ENCODE measurements at regions not wholly inside any gene's neighbourhood (a gene's known extent, or its start where the extent isn't known, plus 50 kb on each side); places are given as distances from the start of the nearest gene placed in this dataset.

GRCh38 chrX:107348051-107348450, 101.4 kb upstream of the FRMPD3 start:
- CTCF ChIA-PET (ENCODE audit: low intra/inter-chr PET ratio) = no interaction called here
- FAIRE-seq = no peak
- POLR2A ChIA-PET = no interaction called here

GRCh38 chrX:107348990-107349389, 100.5 kb upstream of the FRMPD3 start:
- Histone ChIP-seq H3K27me3 (ENCODE audit: control insufficient read depth in 2 of 2, insufficient read depth in 2 of 2, low read length in 2 of 2) (no peaks in the 10 kb centered on the region), H3K79me2 (ENCODE audit: control insufficient read depth, insufficient read depth, low read length) (no peaks in the 10 kb centered on the region), H4K20me1 (replicated peaks; ENCODE audit: control insufficient read depth, insufficient read depth, low read length) (no peaks in the 10 kb centered on the region; the same call in 1 of the 2 replicates), H3K9me1 (ENCODE audit: control insufficient read depth, insufficient read depth, low read length) (no peaks in the 10 kb centered on the region), H3K4me1 (replicated peaks in 1 of 2; ENCODE audit: control insufficient read depth in 2 of 2, insufficient read depth in 2 of 2, low read length in 2 of 2) (no peaks in the 10 kb centered on the region), H3K4me2 (ENCODE audit: insufficient read depth, low read length) (no peak overlapping the region), H3K4me3 (no peak overlapping the region), H3K9ac (ENCODE audit: insufficient read depth in 1 of 2, low read depth in 2 of 2, low read length in 2 of 2) (no peak overlapping the region), H3K27ac (ENCODE audit: extremely low read depth, low read depth, low read length) (no peak overlapping the region), H3K9me3 (replicated peaks; ENCODE audit: control insufficient read depth, insufficient read depth, low read depth, low read length) (no peaks in the 10 kb centered on the region), H3K36me3 (ENCODE audit: control insufficient read depth, insufficient read depth, low read length) (no peaks in the 10 kb centered on the region), H2AFZ (ENCODE audit: low read depth, low read length) (no peak overlapping the region)
- ChIA-PET CTCF (ENCODE audit: low intra/inter-chr PET ratio) (no interaction called here), POLR2A (no interaction called here)
- intact Hi-C loops (cut with micrococcal nuclease) = no loop called here
- ATAC-seq (no peak), DNase-seq (ENCODE audit: extremely low read depth in 1 of 4, low spot score in 3 of 4) (no peak), FAIRE-seq (no peak)
- no TSS peak for BruUV-seq (replicated peaks)
- WGBS (ENCODE audit: insufficient coverage, low coverage, missing lambda C conversion rate) = 0% methylated on average over 1 of the region's 1 CpG
- peak; percentile 65; the same call in 1 of the 2 replicates for TF ChIP-seq ESRRA (IDR thresholded peaks at IDR 0.05; ENCODE audit: borderline replicate concordance, low read depth)
- peak; percentile 61 for TF ChIP-seq RBM25 (IDR thresholded peaks at IDR 0.05; ENCODE audit: low read depth, low read length, severe bottlenecking)
- TF ChIP-seq MXI1 (IDR thresholded peaks at IDR 0.05; ENCODE audit: low read depth, low read length) = no peak
- in situ Hi-C loops (cut with MboI) = no loop called here

More at GRCh38 chrX:107348051-107348450, 101.4 kb upstream of the FRMPD3 start:
- TF ChIP-seq ETS2 (tag; IDR thresholded peaks at IDR 0.05; ENCODE audit: borderline replicate concordance, poor library complexity, severe bottlenecking) (no peak), KAT7 (CRISPR knock-in tag; IDR thresholded peaks at IDR 0.05; ENCODE audit: borderline replicate concordance) (no peak), FUS (optimal IDR thresholded peaks at IDR 0.05; ENCODE audit: low read depth, low read length) (no peak), ZNF134 (CRISPR knock-in tag; conservative IDR thresholded peaks at IDR 0.05) (no peak), ERF (CRISPR knock-in tag; IDR thresholded peaks at IDR 0.05) (no peak), NRF1 (conservative IDR thresholded peaks at IDR 0.05 in 1 of 2, IDR thresholded peaks at IDR 0.05 in 1 of 2) (no peak), OTX1 (CRISPR knock-in tag; IDR thresholded peaks at IDR 0.05) (no peak)
- H2AFZ ChIP-seq (ENCODE audit: low read depth, low read length) = no peak overlapping the region
- no peaks in the 10 kb centered on the region; the same call in 1 of the 2 replicates for H4K20me1 ChIP-seq (replicated peaks; ENCODE audit: control insufficient read depth, insufficient read depth, low read length)
- no peaks in the 10 kb centered on the region for H3K9me3 ChIP-seq (replicated peaks; ENCODE audit: control insufficient read depth, insufficient read depth, low read depth, low read length)
- H3K27ac ChIP-seq (ENCODE audit: extremely low read depth, low read depth, low read length) = no peak overlapping the region
- H3K79me2 ChIP-seq (ENCODE audit: control insufficient read depth, insufficient read depth, low read length) = no peaks in the 10 kb centered on the region
- DNase-seq (ENCODE audit: extremely low read depth in 1 of 4, low spot score in 3 of 4) (no peak), ATAC-seq (no peak)
- no peaks in the 10 kb centered on the region for H3K36me3 ChIP-seq (ENCODE audit: control insufficient read depth, insufficient read depth, low read length)
- no peak overlapping the region for H3K4me3 ChIP-seq
- no peaks in the 10 kb centered on the region for H3K9me1 ChIP-seq (ENCODE audit: control insufficient read depth, insufficient read depth, low read length)
- 0% methylated on average over 3 of the region's 4 CpGs for WGBS (ENCODE audit: insufficient coverage, low coverage, missing lambda C conversion rate)
- no peak overlapping the region for H3K9ac ChIP-seq (ENCODE audit: insufficient read depth in 1 of 2, low read depth in 2 of 2, low read length in 2 of 2)
- in situ Hi-C loops (cut with MboI) (no loop called here), intact Hi-C loops (cut with micrococcal nuclease) (no loop called here)
- BruUV-seq (replicated peaks) = no TSS peak
- no peaks in the 10 kb centered on the region for H3K4me1 ChIP-seq (replicated peaks in 1 of 2; ENCODE audit: control insufficient read depth in 2 of 2, insufficient read depth in 2 of 2, low read length in 2 of 2)
- H3K4me2 ChIP-seq (ENCODE audit: insufficient read depth, low read length) = no peak overlapping the region
- no peaks in the 10 kb centered on the region for H3K27me3 ChIP-seq (ENCODE audit: control insufficient read depth in 2 of 2, insufficient read depth in 2 of 2, low read length in 2 of 2)

All from K562 (cell line).